Fibroblast of lung (primary cell): ENCODE measurements at regions not wholly inside any gene's neighbourhood (a gene's known extent, or its start where the extent isn't known, plus 50 kb on each side); places are given as distances from the start of the nearest gene placed in this dataset.

ENCODE experiments used
- CTCF ChIP-seq, 2 donors: IDR thresholded peaks in 1 of 2; conservative IDR thresholded peaks in 1 of 2; 1 replicate in 1 of 2; 2 replicates in 1 of 2; pipeline ENCODE4 v1.5.1; 2011 to 2012; ENCODE audit warnings: low read length in 2 of 2, control low read depth in 1 of 2, inconsistent platforms in 1 of 2, low read depth in 1 of 2, mild to moderate bottlenecking in 1 of 2
- EZH2 ChIP-seq: IDR thresholded peaks from 2 replicates; pipeline ENCODE4 v1.5.1; 2012; ENCODE audit warnings: low read length, control low read depth, mild to moderate bottlenecking; ENCODE audit errors: missing control alignments

GRCh38 chr2:57402755-57403154 is 643.9 kb upstream of the VRK2 start:
- no peak for TF ChIP-seq CTCF (conservative IDR thresholded peaks at IDR 0.05 in 1 of 2, IDR thresholded peaks at IDR 0.05 in 1 of 2; ENCODE audit: low read depth in 1 of 2, low read length in 2 of 2)
- TF ChIP-seq EZH2 = no peak
